Gastroesophageal sphincter (tissue), 3 donors: ENCODE measurements at regions not wholly inside any gene's neighbourhood (a gene's known extent, or its start where the extent isn't known, plus 50 kb on each side); places are given as distances from the start of the nearest gene placed in this dataset.

ENCODE experiments used
- CTCF ChIP-seq, 4 experiments: fragments of 200-600 bp in 2 of 4; fragments of 450-650 bp in 2 of 4; sonication (generic) in 1 of 4; IDR thresholded peaks; one replicate each; pipeline ENCODE4 v1.5.1; 2017 to 2019; ENCODE audit warnings: antibody characterized with exemption in 4 of 4, mild to moderate bottlenecking in 2 of 4, moderate library complexity in 2 of 4
- EP300 ChIP-seq: sonication (generic); formaldehyde crosslinking; IDR thresholded peaks from one replicate; pipeline ENCODE4 v1.6.1; 2017; ENCODE audit warnings: antibody characterized with exemption, mild to moderate bottlenecking
- POLR2A ChIP-seq, 2 donors: fragments of 450-650 bp; IDR thresholded peaks; one replicate each; pipeline ENCODE4 v1.6.1; 2017; ENCODE audit warnings: antibody characterized with exemption in 2 of 2, mild to moderate bottlenecking in 2 of 2, moderate library complexity in 1 of 2
- POLR2AphosphoS5 ChIP-seq: sonication (generic); formaldehyde crosslinking; IDR thresholded peaks from one replicate; pipeline ENCODE4 v1.6.1; 2017; ENCODE audit warnings: antibody characterized with exemption

- TF ChIP-seq CTCF (IDR thresholded peaks at IDR 0.05) (no peak), POLR2AphosphoS5 (no peak), POLR2A (IDR thresholded peaks at IDR 0.05) (no peak), EP300 (no peak)
Observed at GRCh38 chr11:24238771-24239645, 257.8 kb upstream of the LUZP2 start.
